Vagina (tissue), 2 donors: ENCODE measurements at regions not wholly inside any gene's neighbourhood (a gene's known extent, or its start where the extent isn't known, plus 50 kb on each side); places are given as distances from the start of the nearest gene placed in this dataset.
"Not testable (repeated sequence)": the region's sequence is repeated elsewhere in the genome, so short reads cannot be mapped to it uniquely, and the experiment has no call there.

Experiments used
- POLR2A ChIP-seq, 2 donors: fragments of 450-650 bp; IDR thresholded peaks; one replicate each; pipeline ENCODE4 v1.6.1; 2017; ENCODE audit warnings: antibody characterized with exemption in 2 of 2, mild to moderate bottlenecking in 2 of 2, moderate library complexity in 2 of 2
- TF ChIP-seq, protein P1 (sequence below), 3 experiments: fragments of 450-650 bp in 2 of 3; fragments of 200-600 bp in 1 of 3; sonication (generic) in 1 of 3; IDR thresholded peaks; one replicate each; pipeline ENCODE4 v1.5.1; 2017 to 2019; ENCODE audit warnings: antibody characterized with exemption in 3 of 3, mild to moderate bottlenecking in 2 of 3, moderate library complexity in 2 of 3

DNA sequence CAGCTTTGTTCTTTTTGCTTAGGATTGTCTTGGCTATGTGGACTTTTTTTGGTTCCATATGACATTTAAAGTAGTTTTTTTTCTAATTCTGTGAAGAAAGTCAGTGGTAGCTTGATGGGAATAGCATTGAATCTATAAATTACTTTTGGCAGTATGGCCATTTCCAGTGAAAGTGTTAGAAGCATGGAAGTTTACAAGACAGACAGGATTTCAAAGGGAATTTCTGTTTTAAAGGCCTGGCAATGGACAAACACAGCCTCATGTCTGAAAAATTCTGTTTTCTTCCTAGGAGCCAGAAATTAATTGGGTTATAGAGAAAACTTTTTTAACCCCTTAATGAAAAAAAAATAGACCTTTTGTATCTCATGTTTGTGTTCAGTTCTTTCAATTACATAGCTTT, 184.4 kb downstream of the ATP23 start:
- TF ChIP-seq, protein P1, sequence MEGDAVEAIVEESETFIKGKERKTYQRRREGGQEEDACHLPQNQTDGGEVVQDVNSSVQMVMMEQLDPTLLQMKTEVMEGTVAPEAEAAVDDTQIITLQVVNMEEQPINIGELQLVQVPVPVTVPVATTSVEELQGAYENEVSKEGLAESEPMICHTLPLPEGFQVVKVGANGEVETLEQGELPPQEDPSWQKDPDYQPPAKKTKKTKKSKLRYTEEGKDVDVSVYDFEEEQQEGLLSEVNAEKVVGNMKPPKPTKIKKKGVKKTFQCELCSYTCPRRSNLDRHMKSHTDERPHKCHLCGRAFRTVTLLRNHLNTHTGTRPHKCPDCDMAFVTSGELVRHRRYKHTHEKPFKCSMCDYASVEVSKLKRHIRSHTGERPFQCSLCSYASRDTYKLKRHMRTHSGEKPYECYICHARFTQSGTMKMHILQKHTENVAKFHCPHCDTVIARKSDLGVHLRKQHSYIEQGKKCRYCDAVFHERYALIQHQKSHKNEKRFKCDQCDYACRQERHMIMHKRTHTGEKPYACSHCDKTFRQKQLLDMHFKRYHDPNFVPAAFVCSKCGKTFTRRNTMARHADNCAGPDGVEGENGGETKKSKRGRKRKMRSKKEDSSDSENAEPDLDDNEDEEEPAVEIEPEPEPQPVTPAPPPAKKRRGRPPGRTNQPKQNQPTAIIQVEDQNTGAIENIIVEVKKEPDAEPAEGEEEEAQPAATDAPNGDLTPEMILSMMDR (IDR thresholded peaks at IDR 0.05), result not testable (repeated sequence)
- TF ChIP-seq POLR2A (IDR thresholded peaks at IDR 0.05), result not testable (repeated sequence)
